ENCODE measurements at regions not wholly inside any gene's neighbourhood (a gene's known extent, or its start where the extent isn't known, plus 50 kb on each side); places are given as distances from the start of the nearest gene placed in this dataset.

DNA sequence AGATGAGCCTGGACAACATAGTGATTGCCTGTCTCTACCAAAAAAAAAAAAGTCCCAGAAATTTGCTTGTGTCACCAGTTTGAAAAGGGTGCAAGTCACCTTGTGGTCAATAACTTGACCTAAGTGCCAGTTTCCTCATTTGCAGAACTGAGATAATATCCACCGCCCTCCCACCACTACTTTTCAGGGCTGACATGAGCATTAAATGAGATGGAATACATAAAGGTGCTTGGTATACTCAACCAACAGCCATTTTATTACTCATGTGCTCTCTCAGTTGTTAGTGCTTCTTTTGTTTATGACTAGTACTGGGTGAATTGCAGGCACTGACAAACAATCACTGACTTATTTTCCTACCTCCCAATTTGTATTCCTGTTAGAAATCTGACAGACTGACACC lies 340.5 kb upstream of the SATB1 start:
- Histone ChIP-seq H3K4me1 (no peaks in the 10 kb centered on the region), H3K36me3 (no peaks in the 10 kb centered on the region), H3K27ac (no peak overlapping the region), H3K9me3 (no peaks in the 10 kb centered on the region), H3K27me3 (no peaks in the 10 kb centered on the region), H3K4me3 (no peak overlapping the region)
- intact Hi-C loops (cut with DNase I), result no loop called here
- TF ChIP-seq POLR2AphosphoS5 (IDR thresholded peaks at IDR 0.05; ENCODE audit: insufficient read depth in 1 of 2, low read depth in 1 of 2) (no peak), POLR2A (IDR thresholded peaks at IDR 0.05) (no peak)
- TF ChIP-seq, protein P1, sequence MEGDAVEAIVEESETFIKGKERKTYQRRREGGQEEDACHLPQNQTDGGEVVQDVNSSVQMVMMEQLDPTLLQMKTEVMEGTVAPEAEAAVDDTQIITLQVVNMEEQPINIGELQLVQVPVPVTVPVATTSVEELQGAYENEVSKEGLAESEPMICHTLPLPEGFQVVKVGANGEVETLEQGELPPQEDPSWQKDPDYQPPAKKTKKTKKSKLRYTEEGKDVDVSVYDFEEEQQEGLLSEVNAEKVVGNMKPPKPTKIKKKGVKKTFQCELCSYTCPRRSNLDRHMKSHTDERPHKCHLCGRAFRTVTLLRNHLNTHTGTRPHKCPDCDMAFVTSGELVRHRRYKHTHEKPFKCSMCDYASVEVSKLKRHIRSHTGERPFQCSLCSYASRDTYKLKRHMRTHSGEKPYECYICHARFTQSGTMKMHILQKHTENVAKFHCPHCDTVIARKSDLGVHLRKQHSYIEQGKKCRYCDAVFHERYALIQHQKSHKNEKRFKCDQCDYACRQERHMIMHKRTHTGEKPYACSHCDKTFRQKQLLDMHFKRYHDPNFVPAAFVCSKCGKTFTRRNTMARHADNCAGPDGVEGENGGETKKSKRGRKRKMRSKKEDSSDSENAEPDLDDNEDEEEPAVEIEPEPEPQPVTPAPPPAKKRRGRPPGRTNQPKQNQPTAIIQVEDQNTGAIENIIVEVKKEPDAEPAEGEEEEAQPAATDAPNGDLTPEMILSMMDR (IDR thresholded peaks at IDR 0.05), result no peak
- DNase-seq (ENCODE audit: extremely low spot score in 2 of 2), result no peak

DNA sequence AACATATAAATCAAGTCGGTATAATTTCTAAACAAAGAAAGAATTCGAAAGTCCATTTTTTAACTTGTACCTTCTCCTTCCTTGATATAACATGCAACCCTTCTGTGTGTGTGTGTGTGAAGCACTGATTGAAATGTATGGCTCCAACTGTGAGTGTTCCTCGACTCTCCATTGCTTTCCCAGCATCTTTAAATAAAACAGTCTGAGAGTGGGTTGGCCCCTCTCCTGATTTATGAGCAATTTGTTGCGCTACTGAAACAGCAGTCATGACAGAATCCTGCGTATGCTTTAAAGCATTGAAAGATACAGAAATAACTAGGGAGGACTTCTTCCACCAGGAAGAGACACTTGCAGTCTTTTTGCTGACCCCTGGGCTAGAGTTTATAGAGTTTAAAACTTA lies 340.0 kb upstream of the SATB1 start:
- no peaks in the 10 kb centered on the region for H3K9me3 ChIP-seq
- DNase-seq (ENCODE audit: extremely low spot score in 2 of 2), result no peak
- no peak overlapping the region for H3K4me3 ChIP-seq
- H3K4me1 ChIP-seq, result no peaks in the 10 kb centered on the region
- intact Hi-C loops (cut with DNase I), result no loop called here
- H3K27me3 ChIP-seq, result no peaks in the 10 kb centered on the region
- H3K27ac ChIP-seq, result no peak overlapping the region
- TF ChIP-seq POLR2AphosphoS5 (IDR thresholded peaks at IDR 0.05; ENCODE audit: insufficient read depth in 1 of 2, low read depth in 1 of 2) (no peak), POLR2A (IDR thresholded peaks at IDR 0.05) (no peak)
- TF ChIP-seq, protein P1 (IDR thresholded peaks at IDR 0.05), result no peak
- no peaks in the 10 kb centered on the region for H3K36me3 ChIP-seq

DNA sequence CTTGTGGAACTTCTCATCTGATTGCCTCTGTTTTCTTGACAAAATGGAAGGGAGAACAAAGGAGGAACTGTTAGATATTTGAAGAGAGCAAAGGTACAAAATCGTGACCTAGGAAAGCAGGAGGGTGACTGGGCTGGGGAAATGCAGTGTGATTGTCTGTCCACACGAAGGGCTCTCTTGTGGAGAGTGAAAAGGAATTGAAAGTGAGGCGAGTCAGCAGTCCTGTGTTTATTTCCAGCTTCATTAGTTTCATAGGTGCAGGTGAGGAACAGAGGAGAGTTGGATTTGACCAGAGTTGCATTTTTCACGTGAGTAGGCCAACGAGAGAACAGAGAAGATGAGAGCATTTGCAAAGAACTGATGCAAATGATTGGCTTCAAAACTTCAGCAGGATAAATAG lies 336.4 kb upstream of the SATB1 start:
- H3K27me3 ChIP-seq, result no peaks in the 10 kb centered on the region
- no peak overlapping the region for H3K4me3 ChIP-seq
- no peak for DNase-seq (ENCODE audit: extremely low spot score in 2 of 2)
- H3K9me3 ChIP-seq, result no peaks in the 10 kb centered on the region
- intact Hi-C loops (cut with DNase I), result no loop called here
- H3K4me1 ChIP-seq, result no peaks in the 10 kb centered on the region
- H3K36me3 ChIP-seq, result no peaks in the 10 kb centered on the region
- H3K27ac ChIP-seq, result no peak overlapping the region
- no peak for TF ChIP-seq POLR2AphosphoS5 (IDR thresholded peaks at IDR 0.05; ENCODE audit: insufficient read depth in 1 of 2, low read depth in 1 of 2)
- no peak for TF ChIP-seq POLR2A (IDR thresholded peaks at IDR 0.05)
- TF ChIP-seq, protein P1 (IDR thresholded peaks at IDR 0.05), result no peak

DNA sequence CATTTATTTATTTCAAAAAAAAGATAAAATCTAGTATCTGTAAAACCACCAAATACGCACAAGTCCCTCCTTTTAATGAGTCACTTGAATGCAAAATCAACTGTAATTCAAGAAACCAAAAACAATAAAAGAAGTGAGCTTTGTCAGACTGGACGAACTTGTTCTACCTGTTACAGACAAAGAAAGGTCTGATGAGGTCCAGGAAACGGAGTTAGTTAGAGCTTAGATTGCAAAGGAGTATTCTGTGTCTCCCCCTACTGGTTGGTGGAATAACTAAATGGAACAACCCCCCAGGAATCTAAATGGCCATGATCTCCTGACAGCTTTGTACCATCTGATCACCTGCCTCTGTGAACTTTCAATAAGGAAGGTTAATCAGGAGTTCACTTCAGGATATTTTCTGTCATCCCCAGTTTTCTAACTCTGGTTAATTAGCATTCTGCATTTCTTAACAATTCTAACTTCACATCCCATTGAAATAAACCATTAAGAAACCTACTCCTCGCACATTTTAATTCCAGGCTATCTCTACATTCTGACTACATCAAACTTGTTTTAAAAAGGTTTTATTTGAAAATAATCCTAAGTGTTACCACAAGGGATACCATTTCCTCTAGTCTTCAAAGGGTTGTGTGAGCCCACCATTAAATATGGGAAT lies 333.0 kb upstream of the SATB1 start:
- Histone ChIP-seq H3K36me3 (no peaks in the 10 kb centered on the region), H3K27ac (no peak overlapping the region), H3K9me3 (no peaks in the 10 kb centered on the region), H3K27me3 (no peaks in the 10 kb centered on the region), H3K4me3 (no peak overlapping the region), H3K4me1 (no peaks in the 10 kb centered on the region)
- no peak for DNase-seq (ENCODE audit: extremely low spot score in 2 of 2)
- intact Hi-C loops (cut with DNase I), result no loop called here
- TF ChIP-seq POLR2A (IDR thresholded peaks at IDR 0.05), result no peak
- TF ChIP-seq POLR2AphosphoS5 (IDR thresholded peaks at IDR 0.05; ENCODE audit: insufficient read depth in 1 of 2, low read depth in 1 of 2), result peak in 1 of 2 donors; percentile 92
- TF ChIP-seq, protein P1 (IDR thresholded peaks at IDR 0.05), result peak in 2 of 3 experiments; percentile 20 to 38

DNA sequence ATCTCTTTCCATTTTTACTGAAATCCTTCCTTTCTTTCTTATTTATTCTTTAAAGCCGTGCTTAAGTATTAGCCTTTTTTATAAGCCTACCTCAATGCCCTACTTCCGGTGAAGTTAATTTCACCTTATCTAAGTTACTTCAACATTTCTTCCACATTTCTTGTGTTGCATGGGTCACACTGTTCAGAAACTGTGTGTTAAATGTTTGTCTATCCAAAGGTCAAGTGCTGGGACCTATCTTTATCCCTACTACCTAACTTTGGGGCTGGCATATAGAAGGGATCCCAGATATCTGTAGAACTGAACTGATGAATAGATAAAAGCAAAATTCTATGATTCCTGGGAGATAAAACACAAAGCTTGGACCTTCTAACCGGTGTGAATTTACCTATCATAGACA lies 332.3 kb upstream of the SATB1 start:
- no peaks in the 10 kb centered on the region for H3K36me3 ChIP-seq
- no peak overlapping the region for H3K4me3 ChIP-seq
- TF ChIP-seq, protein P1 (IDR thresholded peaks at IDR 0.05), result no peak
- no peak for TF ChIP-seq POLR2AphosphoS5 (IDR thresholded peaks at IDR 0.05; ENCODE audit: insufficient read depth in 1 of 2, low read depth in 1 of 2)
- no peak for TF ChIP-seq POLR2A (IDR thresholded peaks at IDR 0.05)
- no peaks in the 10 kb centered on the region for H3K9me3 ChIP-seq
- no peak overlapping the region for H3K27ac ChIP-seq
- intact Hi-C loops (cut with DNase I), result no loop called here
- H3K27me3 ChIP-seq, result no peaks in the 10 kb centered on the region
- H3K4me1 ChIP-seq, result no peaks in the 10 kb centered on the region
- DNase-seq (ENCODE audit: extremely low spot score in 2 of 2), result no peak

Data from vagina (tissue), 2 donors.